HepG2 (cell line): ENCODE measurements at regions not wholly inside any gene's neighbourhood (a gene's known extent, or its start where the extent isn't known, plus 50 kb on each side); places are given as distances from the start of the nearest gene placed in this dataset.

Experiments used
- ARID3A ChIP-seq: IDR thresholded peaks from 2 replicates; pipeline ENCODE4 v1.6.1; 2012; ENCODE audit warnings: low read depth, low read length, improper control_type of control experiment
- FOXO1 ChIP-seq: sonication (generic); formaldehyde crosslinking; IDR thresholded peaks from 2 replicates; pipeline ENCODE4 v1.4.0; 2020; ENCODE audit warnings: missing genetic modification reagents
- FOXP1 ChIP-seq, 2 experiments: fragments of 450-650 bp in 1 of 2; IDR thresholded peaks; 2 replicates each; pipeline ENCODE4 v1.6.1; 2017 to 2018; ENCODE audit warnings: antibody characterized with exemption in 1 of 2
- KLF9 ChIP-seq: IDR thresholded peaks from 2 replicates; pipeline ENCODE4 v1.6.1; 2016; ENCODE audit warnings: low read depth
- RERE ChIP-seq: IDR thresholded peaks from 2 replicates; pipeline ENCODE4 v1.6.1; 2016; ENCODE audit warnings: low read depth, missing genetic modification reagents, missing compliant biosample characterization
- RXRB ChIP-seq: IDR thresholded peaks from 2 replicates; pipeline ENCODE4 v1.6.1; 2016; ENCODE audit warnings: borderline replicate concordance, missing genetic modification reagents, missing compliant biosample characterization
- ZBTB14 ChIP-seq: sonication (generic); formaldehyde crosslinking; IDR thresholded peaks from 2 replicates; pipeline ENCODE4 v1.4.0; 2020; ENCODE audit warnings: missing genetic modification reagents
- ZBTB38 ChIP-seq: sonication (generic); formaldehyde crosslinking; IDR thresholded peaks from 2 replicates; pipeline ENCODE4 v1.5.1; 2020; ENCODE audit warnings: mild to moderate bottlenecking, missing genetic modification reagents
- ZKSCAN5 ChIP-seq: sonication (generic); formaldehyde crosslinking; IDR thresholded peaks from 2 replicates; pipeline ENCODE4 v1.5.1; 2020; ENCODE audit warnings: mild to moderate bottlenecking, missing genetic modification reagents
- ZNF773 ChIP-seq: sonication (generic); formaldehyde crosslinking; IDR thresholded peaks from 2 replicates; pipeline ENCODE4 v1.4.0; 2020; ENCODE audit warnings: missing genetic modification reagents, borderline replicate concordance
- ZNF878 ChIP-seq: sonication (generic); formaldehyde crosslinking; IDR thresholded peaks from 2 replicates; pipeline ENCODE4 v1.8.1; 2023; ENCODE audit warnings: mild to moderate bottlenecking, missing genetic modification reagents, moderate library complexity
- TF ChIP-seq, protein P1 (sequence below): IDR thresholded peaks from 2 replicates; pipeline ENCODE4 v1.4.0; 2020; ENCODE audit warnings: mild to moderate bottlenecking, missing genetic modification reagents
- TF ChIP-seq, protein P2 (sequence below): sonication (generic); formaldehyde crosslinking; IDR thresholded peaks from 2 replicates; pipeline ENCODE4 v1.8.0; 2022; ENCODE audit warnings: mild to moderate bottlenecking, missing genetic modification reagents; ENCODE audit not compliant: insufficient replicate concordance

DNA sequence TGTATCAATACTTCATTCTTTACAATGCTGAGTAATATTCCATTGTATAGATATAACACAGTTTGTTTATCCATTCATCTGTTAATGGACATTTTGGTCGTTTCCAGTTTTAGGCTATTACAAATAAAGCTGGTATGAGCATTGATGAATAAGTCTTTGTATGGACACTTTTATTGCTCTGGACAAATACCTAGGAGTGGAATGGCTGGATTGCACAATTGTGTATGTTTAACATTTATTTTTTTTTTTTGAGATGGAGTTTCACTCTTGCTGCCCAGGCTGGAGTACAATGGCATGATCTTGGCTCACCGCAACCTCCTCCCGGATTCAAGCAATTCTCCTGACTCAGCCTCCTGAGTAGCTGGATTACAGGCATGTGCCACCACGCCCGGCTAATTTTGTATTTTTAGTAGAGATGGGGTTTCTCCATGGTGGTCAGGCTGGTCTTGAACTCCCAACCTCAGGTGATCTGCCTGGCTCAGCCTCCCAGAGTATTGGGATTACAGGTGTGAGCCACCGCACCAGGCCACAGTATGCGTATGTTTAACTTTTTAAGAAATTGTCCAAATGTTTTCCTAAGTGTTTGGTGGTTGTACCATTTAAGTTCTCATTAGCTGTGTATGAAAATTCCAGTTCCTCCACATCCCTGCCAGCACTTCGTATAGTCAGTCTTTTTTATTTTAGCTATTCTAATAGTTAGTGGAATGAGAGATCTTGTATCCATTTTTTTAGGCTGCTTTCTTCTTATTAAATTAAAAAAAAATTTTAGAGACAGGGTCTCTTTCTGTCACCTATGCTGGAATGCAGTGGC, 194.9 kb upstream of the HAAO start (continued):
- TF ChIP-seq ZBTB14 (CRISPR knock-in tag): no peak
- no peak for TF ChIP-seq ZNF773 (CRISPR knock-in tag)
- no peak; the same call in 1 of the 2 replicates for TF ChIP-seq FOXO1 (CRISPR knock-in tag)
- TF ChIP-seq, protein P1, sequence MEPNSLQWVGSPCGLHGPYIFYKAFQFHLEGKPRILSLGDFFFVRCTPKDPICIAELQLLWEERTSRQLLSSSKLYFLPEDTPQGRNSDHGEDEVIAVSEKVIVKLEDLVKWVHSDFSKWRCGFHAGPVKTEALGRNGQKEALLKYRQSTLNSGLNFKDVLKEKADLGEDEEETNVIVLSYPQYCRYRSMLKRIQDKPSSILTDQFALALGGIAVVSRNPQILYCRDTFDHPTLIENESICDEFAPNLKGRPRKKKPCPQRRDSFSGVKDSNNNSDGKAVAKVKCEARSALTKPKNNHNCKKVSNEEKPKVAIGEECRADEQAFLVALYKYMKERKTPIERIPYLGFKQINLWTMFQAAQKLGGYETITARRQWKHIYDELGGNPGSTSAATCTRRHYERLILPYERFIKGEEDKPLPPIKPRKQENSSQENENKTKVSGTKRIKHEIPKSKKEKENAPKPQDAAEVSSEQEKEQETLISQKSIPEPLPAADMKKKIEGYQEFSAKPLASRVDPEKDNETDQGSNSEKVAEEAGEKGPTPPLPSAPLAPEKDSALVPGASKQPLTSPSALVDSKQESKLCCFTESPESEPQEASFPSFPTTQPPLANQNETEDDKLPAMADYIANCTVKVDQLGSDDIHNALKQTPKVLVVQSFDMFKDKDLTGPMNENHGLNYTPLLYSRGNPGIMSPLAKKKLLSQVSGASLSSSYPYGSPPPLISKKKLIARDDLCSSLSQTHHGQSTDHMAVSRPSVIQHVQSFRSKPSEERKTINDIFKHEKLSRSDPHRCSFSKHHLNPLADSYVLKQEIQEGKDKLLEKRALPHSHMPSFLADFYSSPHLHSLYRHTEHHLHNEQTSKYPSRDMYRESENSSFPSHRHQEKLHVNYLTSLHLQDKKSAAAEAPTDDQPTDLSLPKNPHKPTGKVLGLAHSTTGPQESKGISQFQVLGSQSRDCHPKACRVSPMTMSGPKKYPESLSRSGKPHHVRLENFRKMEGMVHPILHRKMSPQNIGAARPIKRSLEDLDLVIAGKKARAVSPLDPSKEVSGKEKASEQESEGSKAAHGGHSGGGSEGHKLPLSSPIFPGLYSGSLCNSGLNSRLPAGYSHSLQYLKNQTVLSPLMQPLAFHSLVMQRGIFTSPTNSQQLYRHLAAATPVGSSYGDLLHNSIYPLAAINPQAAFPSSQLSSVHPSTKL (CRISPR knock-in tag): peak; percentile 93
- TF ChIP-seq FOXP1 (IDR thresholded peaks at IDR 0.05): peak; percentile 6; the same call in 1 of the 2 replicates
- peak; percentile 69; the same call in 1 of the 2 replicates for TF ChIP-seq FOXP1 (CRISPR knock-in tag; IDR thresholded peaks at IDR 0.05)
- peak; percentile 54; the same call in 1 of the 2 replicates for TF ChIP-seq RXRB (CRISPR knock-in tag)
- TF ChIP-seq ZKSCAN5: no peak
- TF ChIP-seq, protein P2, sequence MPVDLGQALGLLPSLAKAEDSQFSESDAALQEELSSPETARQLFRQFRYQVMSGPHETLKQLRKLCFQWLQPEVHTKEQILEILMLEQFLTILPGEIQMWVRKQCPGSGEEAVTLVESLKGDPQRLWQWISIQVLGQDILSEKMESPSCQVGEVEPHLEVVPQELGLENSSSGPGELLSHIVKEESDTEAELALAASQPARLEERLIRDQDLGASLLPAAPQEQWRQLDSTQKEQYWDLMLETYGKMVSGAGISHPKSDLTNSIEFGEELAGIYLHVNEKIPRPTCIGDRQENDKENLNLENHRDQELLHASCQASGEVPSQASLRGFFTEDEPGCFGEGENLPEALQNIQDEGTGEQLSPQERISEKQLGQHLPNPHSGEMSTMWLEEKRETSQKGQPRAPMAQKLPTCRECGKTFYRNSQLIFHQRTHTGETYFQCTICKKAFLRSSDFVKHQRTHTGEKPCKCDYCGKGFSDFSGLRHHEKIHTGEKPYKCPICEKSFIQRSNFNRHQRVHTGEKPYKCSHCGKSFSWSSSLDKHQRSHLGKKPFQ (CRISPR knock-in tag): no peak
- TF ChIP-seq ARID3A: peak; percentile 55; the same call in 1 of the 2 replicates
- TF ChIP-seq ZBTB38 (CRISPR knock-in tag): peak; percentile 31
- TF ChIP-seq RERE (CRISPR knock-in tag): peak; percentile 68; the same call in 1 of the 2 replicates
- peak; percentile 67; the same call in 1 of the 2 replicates for TF ChIP-seq KLF9 (CRISPR knock-in tag)
- TF ChIP-seq ZNF878: peak; percentile 61; the same call in 1 of the 2 replicates
